ENCODE measurements at regions not wholly inside any gene's neighbourhood (a gene's known extent, or its start where the extent isn't known, plus 50 kb on each side); places are given as distances from the start of the nearest gene placed in this dataset.

- H3K4me3 ChIP-seq = no peak overlapping the region
- intact Hi-C loops (cut with DNase I; ENCODE audit: low total_unique reads) = no loop called here
- H3K9me3 ChIP-seq = peaks cover 8 to 19% of the 10 kb centered on the region in 2 donors
- TF ChIP-seq POLR2AphosphoS5 (IDR thresholded peaks at IDR 0.05) = no peak
- TF ChIP-seq POLR2A (IDR thresholded peaks at IDR 0.05) = no peak
- TF ChIP-seq CTCF (IDR thresholded peaks at IDR 0.05) = no peak
- DNase-seq (ENCODE audit: low spot score in 2 of 2) = no peak
- H3K36me3 ChIP-seq = no peaks in the 10 kb centered on the region
- H3K4me1 ChIP-seq = peaks cover 6 to 14% of the 10 kb centered on the region in 2 donors
- peak overlapping the region; percentile 34 to 84 for H3K27ac ChIP-seq
- H3K27me3 ChIP-seq = no peaks in the 10 kb centered on the region
Observed at GRCh38 chr10:113479346-113480080, 73.3 kb upstream of the HABP2 start.

- TF ChIP-seq CTCF (IDR thresholded peaks at IDR 0.05) (no peak), POLR2AphosphoS5 (IDR thresholded peaks at IDR 0.05) (no peak), POLR2A (IDR thresholded peaks at IDR 0.05) (no peak)
- Histone ChIP-seq H3K9me3 (peaks cover 8 to 19% of the 10 kb centered on the region in 2 donors), H3K27me3 (no peaks in the 10 kb centered on the region), H3K27ac (no peak overlapping the region), H3K4me1 (peaks cover 3 to 9% of the 10 kb centered on the region in 2 donors), H3K36me3 (no peaks in the 10 kb centered on the region), H3K4me3 (no peak overlapping the region)
- intact Hi-C loops (cut with DNase I; ENCODE audit: low total_unique reads) = no loop called here
- DNase-seq (ENCODE audit: low spot score in 2 of 2) = no peak
Observed at GRCh38 chr10:113480081-113480360, 72.8 kb upstream of the HABP2 start.

- Histone ChIP-seq H3K27ac (peak overlapping the region in 1 of 2 donors; percentile 16), H3K4me3 (no peak overlapping the region)
Observed at GRCh38 chr10:113480851-113481502, 71.9 kb upstream of the HABP2 start.

GRCh38 chr10:113484487-113484886 is 68.4 kb upstream of the HABP2 start:
- Histone ChIP-seq H3K27ac (no peak overlapping the region), H3K27me3 (no peaks in the 10 kb centered on the region), H3K9me3 (peaks cover 4 to 15% of the 10 kb centered on the region in 2 donors), H3K4me3 (no peak overlapping the region), H3K36me3 (no peaks in the 10 kb centered on the region), H3K4me1 (no peaks in the 10 kb centered on the region)
- intact Hi-C loops (cut with DNase I; ENCODE audit: low total_unique reads) = no loop called here
- TF ChIP-seq POLR2AphosphoS5 (IDR thresholded peaks at IDR 0.05) (no peak), CTCF (IDR thresholded peaks at IDR 0.05) (no peak), POLR2A (IDR thresholded peaks at IDR 0.05) (no peak)
- no peak for DNase-seq (ENCODE audit: low spot score in 2 of 2)

More at GRCh38 chr10:113480851-113481502, 71.9 kb upstream of the HABP2 start:
- peak in 1 of 2 donors; percentile 52 for DNase-seq (ENCODE audit: low spot score in 2 of 2)
- Histone ChIP-seq H3K27me3 (no peaks in the 10 kb centered on the region), H3K4me1 (no peaks in the 10 kb centered on the region), H3K9me3 (peaks cover 8 to 19% of the 10 kb centered on the region in 2 donors), H3K36me3 (no peaks in the 10 kb centered on the region)
- intact Hi-C loops (cut with DNase I; ENCODE audit: low total_unique reads) = no loop called here
- TF ChIP-seq POLR2A (IDR thresholded peaks at IDR 0.05) = no peak
- no peak for TF ChIP-seq CTCF (IDR thresholded peaks at IDR 0.05)
- no peak for TF ChIP-seq POLR2AphosphoS5 (IDR thresholded peaks at IDR 0.05)

GRCh38 chr10:113485736-113486135 is 67.1 kb upstream of the HABP2 start:
- Histone ChIP-seq H3K4me1 (no peaks in the 10 kb centered on the region), H3K27ac (no peak overlapping the region), H3K4me3 (no peak overlapping the region), H3K9me3 (peaks cover 0 to 2% of the 10 kb centered on the region in 2 donors), H3K27me3 (no peaks in the 10 kb centered on the region), H3K36me3 (no peaks in the 10 kb centered on the region)
- TF ChIP-seq POLR2AphosphoS5 (IDR thresholded peaks at IDR 0.05) = no peak
- no peak for TF ChIP-seq POLR2A (IDR thresholded peaks at IDR 0.05)
- TF ChIP-seq CTCF (IDR thresholded peaks at IDR 0.05) = no peak
- no peak for DNase-seq (ENCODE audit: low spot score in 2 of 2)
- intact Hi-C loops (cut with DNase I; ENCODE audit: low total_unique reads) = no loop called here
